Prostate gland (tissue), 2 donors: ENCODE measurements at regions not wholly inside any gene's neighbourhood (a gene's known extent, or its start where the extent isn't known, plus 50 kb on each side); places are given as distances from the start of the nearest gene placed in this dataset.

Experiments used
- POLR2A ChIP-seq: fragments of 450-650 bp; IDR thresholded peaks from one replicate; pipeline ENCODE4 v1.6.1; 2016; ENCODE audit warnings: antibody characterized with exemption, mild to moderate bottlenecking
- TF ChIP-seq, protein P1 (sequence below), 4 experiments: fragments of 200-600 bp in 2 of 4; fragments of 450-650 bp in 2 of 4; sonication (generic) in 2 of 4; IDR thresholded peaks; 1 replicate in 3 of 4; 2 replicates in 1 of 4; pipeline ENCODE4 v1.5.1; 2016 to 2019; ENCODE audit warnings: antibody characterized with exemption in 4 of 4, mild to moderate bottlenecking in 2 of 4, moderate library complexity in 2 of 4

GRCh38 chr2:38155015-38155414, 79.1 kb upstream of the CYP1B1 start:
- TF ChIP-seq, protein P1, sequence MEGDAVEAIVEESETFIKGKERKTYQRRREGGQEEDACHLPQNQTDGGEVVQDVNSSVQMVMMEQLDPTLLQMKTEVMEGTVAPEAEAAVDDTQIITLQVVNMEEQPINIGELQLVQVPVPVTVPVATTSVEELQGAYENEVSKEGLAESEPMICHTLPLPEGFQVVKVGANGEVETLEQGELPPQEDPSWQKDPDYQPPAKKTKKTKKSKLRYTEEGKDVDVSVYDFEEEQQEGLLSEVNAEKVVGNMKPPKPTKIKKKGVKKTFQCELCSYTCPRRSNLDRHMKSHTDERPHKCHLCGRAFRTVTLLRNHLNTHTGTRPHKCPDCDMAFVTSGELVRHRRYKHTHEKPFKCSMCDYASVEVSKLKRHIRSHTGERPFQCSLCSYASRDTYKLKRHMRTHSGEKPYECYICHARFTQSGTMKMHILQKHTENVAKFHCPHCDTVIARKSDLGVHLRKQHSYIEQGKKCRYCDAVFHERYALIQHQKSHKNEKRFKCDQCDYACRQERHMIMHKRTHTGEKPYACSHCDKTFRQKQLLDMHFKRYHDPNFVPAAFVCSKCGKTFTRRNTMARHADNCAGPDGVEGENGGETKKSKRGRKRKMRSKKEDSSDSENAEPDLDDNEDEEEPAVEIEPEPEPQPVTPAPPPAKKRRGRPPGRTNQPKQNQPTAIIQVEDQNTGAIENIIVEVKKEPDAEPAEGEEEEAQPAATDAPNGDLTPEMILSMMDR (IDR thresholded peaks at IDR 0.05) = no peak
- no peak for TF ChIP-seq POLR2A
